ENCODE measurements at regions not wholly inside any gene's neighbourhood (a gene's known extent, or its start where the extent isn't known, plus 50 kb on each side); places are given as distances from the start of the nearest gene placed in this dataset.

GRCh38 chrX:6371353-6371752 is 142.7 kb upstream of the NLGN4X start:
- CTCF ChIA-PET = no interaction called here
- intact Hi-C loops (cut with micrococcal nuclease; ENCODE audit: unreplicated experiment) = loop anchor here (5.0 kb wide), 1 partner anchor 1196 kb away; no protein-coding TSS in a partner anchor
- Mint-ChIP-seq H3K27ac (ENCODE audit: unreplicated experiment) (no peak overlapping the region), H3K27me3 (ENCODE audit: unreplicated experiment) (no peaks in the 10 kb centered on the region), H3K4me1 (ENCODE audit: low read depth, unreplicated experiment) (no peaks in the 10 kb centered on the region), H3K36me3 (ENCODE audit: insufficient read depth, unreplicated experiment) (no peaks in the 10 kb centered on the region), H3K9me3 (ENCODE audit: low read depth, unreplicated experiment) (peaks cover 10% of the 10 kb centered on the region), H3K4me3 (ENCODE audit: low read depth, unreplicated experiment) (no peak overlapping the region)
- DNase-seq = no peak
- BruUV-seq (replicated peaks) = no TSS peak
- no peak for TF ChIP-seq CTCF (IDR thresholded peaks at IDR 0.05; ENCODE audit: unreplicated experiment)

GRCh38 chrX:6363188-6363587 is 134.5 kb upstream of the NLGN4X start:
- BruUV-seq (replicated peaks) = no TSS peak
- no peaks in the 10 kb centered on the region for H3K36me3 Mint-ChIP-seq (ENCODE audit: insufficient read depth, unreplicated experiment)
- no peak overlapping the region for H3K27ac Mint-ChIP-seq (ENCODE audit: unreplicated experiment)
- H3K4me1 Mint-ChIP-seq (ENCODE audit: low read depth, unreplicated experiment) = no peaks in the 10 kb centered on the region
- no peak for TF ChIP-seq CTCF (IDR thresholded peaks at IDR 0.05; ENCODE audit: unreplicated experiment)
- CTCF ChIA-PET = no interaction called here
- H3K9me3 Mint-ChIP-seq (ENCODE audit: low read depth, unreplicated experiment) = peaks cover 9% of the 10 kb centered on the region
- no peaks in the 10 kb centered on the region for H3K27me3 Mint-ChIP-seq (ENCODE audit: unreplicated experiment)
- DNase-seq = no peak
- intact Hi-C loops (cut with micrococcal nuclease; ENCODE audit: unreplicated experiment) = no loop called here
- H3K4me3 Mint-ChIP-seq (ENCODE audit: low read depth, unreplicated experiment) = no peak overlapping the region

- H3K4me1 Mint-ChIP-seq (ENCODE audit: low read depth, unreplicated experiment) = no peaks in the 10 kb centered on the region
- H3K9me3 Mint-ChIP-seq (ENCODE audit: low read depth, unreplicated experiment) = peaks cover 11% of the 10 kb centered on the region
- intact Hi-C loops (cut with micrococcal nuclease; ENCODE audit: unreplicated experiment) = no loop called here
- TF ChIP-seq CTCF (IDR thresholded peaks at IDR 0.05; ENCODE audit: unreplicated experiment) = no peak
- no peak overlapping the region for H3K4me3 Mint-ChIP-seq (ENCODE audit: low read depth, unreplicated experiment)
- no peak for DNase-seq
- H3K36me3 Mint-ChIP-seq (ENCODE audit: insufficient read depth, unreplicated experiment) = no peaks in the 10 kb centered on the region
- CTCF ChIA-PET = no interaction called here
- no peak overlapping the region for H3K27ac Mint-ChIP-seq (ENCODE audit: unreplicated experiment)
- BruUV-seq (replicated peaks) = no TSS peak
- H3K27me3 Mint-ChIP-seq (ENCODE audit: unreplicated experiment) = no peaks in the 10 kb centered on the region
Observed at GRCh38 chrX:6325437-6325836, 96.8 kb upstream of the NLGN4X start.

GRCh38 chrX:6313356-6313755 is 84.7 kb upstream of the NLGN4X start:
- no peaks in the 10 kb centered on the region for H3K36me3 Mint-ChIP-seq (ENCODE audit: insufficient read depth, unreplicated experiment)
- H3K4me1 Mint-ChIP-seq (ENCODE audit: low read depth, unreplicated experiment) = no peaks in the 10 kb centered on the region
- H3K9me3 Mint-ChIP-seq (ENCODE audit: low read depth, unreplicated experiment) = peaks cover 4% of the 10 kb centered on the region
- no TSS peak for BruUV-seq (replicated peaks)
- TF ChIP-seq CTCF (IDR thresholded peaks at IDR 0.05; ENCODE audit: unreplicated experiment) = no peak
- no peak overlapping the region for H3K27ac Mint-ChIP-seq (ENCODE audit: unreplicated experiment)
- intact Hi-C loops (cut with micrococcal nuclease; ENCODE audit: unreplicated experiment) = no loop called here
- CTCF ChIA-PET = no interaction called here
- H3K27me3 Mint-ChIP-seq (ENCODE audit: unreplicated experiment) = no peaks in the 10 kb centered on the region
- no peak for DNase-seq
- no peak overlapping the region for H3K4me3 Mint-ChIP-seq (ENCODE audit: low read depth, unreplicated experiment)

- intact Hi-C loops (cut with micrococcal nuclease; ENCODE audit: unreplicated experiment) = no loop called here
- Mint-ChIP-seq H3K27ac (ENCODE audit: unreplicated experiment) (no peak overlapping the region), H3K4me1 (ENCODE audit: low read depth, unreplicated experiment) (no peaks in the 10 kb centered on the region), H3K4me3 (ENCODE audit: low read depth, unreplicated experiment) (no peak overlapping the region), H3K9me3 (ENCODE audit: low read depth, unreplicated experiment) (peaks cover 5% of the 10 kb centered on the region), H3K27me3 (ENCODE audit: unreplicated experiment) (no peaks in the 10 kb centered on the region), H3K36me3 (ENCODE audit: insufficient read depth, unreplicated experiment) (no peaks in the 10 kb centered on the region)
- TF ChIP-seq CTCF (IDR thresholded peaks at IDR 0.05; ENCODE audit: unreplicated experiment) = no peak
- no peak for DNase-seq
- no TSS peak for BruUV-seq (replicated peaks)
- CTCF ChIA-PET = no interaction called here
Observed at GRCh38 chrX:6311540-6311939, 82.9 kb upstream of the NLGN4X start.
